22Rv1 (cell line): ENCODE measurements at regions not wholly inside any gene's neighbourhood (a gene's known extent, or its start where the extent isn't known, plus 50 kb on each side); places are given as distances from the start of the nearest gene placed in this dataset.

Experiments
- H3K27ac ChIP-seq: fragments of 450-650 bp; 2 replicates; pipeline ENCODE4 v1.5.1; 2017
- ZFX ChIP-seq: fragments of 450-650 bp; IDR thresholded peaks from 2 replicates; pipeline ENCODE4 v1.6.1; 2017; ENCODE audit warnings: antibody characterized with exemption, borderline replicate concordance
- TF ChIP-seq, protein P1 (sequence below): fragments of 450-650 bp; IDR thresholded peaks from 2 replicates; pipeline ENCODE4 v1.5.1; 2017; ENCODE audit warnings: mild to moderate bottlenecking

DNA sequence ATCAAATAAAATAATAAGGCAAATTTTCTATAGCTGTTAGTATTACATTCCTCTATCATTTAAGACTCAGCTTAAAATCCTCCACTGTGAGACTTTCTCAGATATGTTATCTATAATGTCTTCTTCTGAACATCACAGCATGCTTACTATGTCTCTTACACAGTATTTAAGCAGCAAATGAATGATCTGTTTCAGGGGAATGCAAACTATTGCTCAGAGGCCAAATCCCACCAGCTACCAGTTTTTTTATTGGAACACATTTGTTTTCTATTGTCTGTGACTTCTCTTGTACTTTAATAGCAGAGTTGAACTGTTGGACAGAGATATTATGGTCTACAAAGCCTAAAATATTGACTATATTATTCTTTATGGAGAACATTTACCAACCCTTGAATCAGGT is 59.6 kb downstream of the C3orf38 start:
- H3K27ac ChIP-seq: no peak overlapping the region

DNA sequence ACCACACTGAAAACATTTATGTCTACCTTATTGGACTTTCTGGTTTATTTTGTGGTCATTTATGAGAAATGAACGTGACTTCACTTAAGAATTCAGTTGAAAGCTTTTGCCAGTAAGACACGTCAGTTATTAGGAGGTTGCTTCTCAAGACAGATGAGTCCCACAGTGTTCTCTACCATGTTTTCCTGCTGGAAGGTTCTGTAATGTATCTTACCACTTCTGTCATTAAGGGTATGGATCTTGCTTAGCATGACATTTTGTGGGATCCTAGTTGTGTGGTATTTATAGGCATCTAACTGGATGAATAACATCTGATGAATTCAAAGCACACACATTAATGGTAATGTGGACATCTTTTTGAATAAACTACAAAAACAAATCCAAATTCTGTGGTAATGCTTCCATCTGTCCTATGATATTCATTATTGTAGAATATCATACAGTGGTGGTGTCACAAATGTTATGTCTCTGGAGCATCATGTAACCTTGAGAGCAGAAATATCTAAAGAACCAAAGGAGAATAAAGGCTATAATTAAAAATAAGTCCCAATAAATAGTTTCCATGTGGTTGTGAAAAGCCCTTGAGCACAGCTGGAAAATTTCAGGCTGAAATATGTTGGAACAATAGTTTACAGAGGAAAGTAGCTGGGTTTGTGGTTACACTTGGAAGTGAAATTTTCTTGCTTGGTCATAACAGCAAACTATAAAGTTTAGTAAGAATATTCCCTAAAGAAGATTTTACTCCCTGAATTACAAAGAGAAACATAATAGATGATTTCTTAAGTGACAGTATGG is 61.5 kb downstream of the C3orf38 start:
- no peak overlapping the region for H3K27ac ChIP-seq
- TF ChIP-seq ZFX: no peak
- TF ChIP-seq, protein P1, sequence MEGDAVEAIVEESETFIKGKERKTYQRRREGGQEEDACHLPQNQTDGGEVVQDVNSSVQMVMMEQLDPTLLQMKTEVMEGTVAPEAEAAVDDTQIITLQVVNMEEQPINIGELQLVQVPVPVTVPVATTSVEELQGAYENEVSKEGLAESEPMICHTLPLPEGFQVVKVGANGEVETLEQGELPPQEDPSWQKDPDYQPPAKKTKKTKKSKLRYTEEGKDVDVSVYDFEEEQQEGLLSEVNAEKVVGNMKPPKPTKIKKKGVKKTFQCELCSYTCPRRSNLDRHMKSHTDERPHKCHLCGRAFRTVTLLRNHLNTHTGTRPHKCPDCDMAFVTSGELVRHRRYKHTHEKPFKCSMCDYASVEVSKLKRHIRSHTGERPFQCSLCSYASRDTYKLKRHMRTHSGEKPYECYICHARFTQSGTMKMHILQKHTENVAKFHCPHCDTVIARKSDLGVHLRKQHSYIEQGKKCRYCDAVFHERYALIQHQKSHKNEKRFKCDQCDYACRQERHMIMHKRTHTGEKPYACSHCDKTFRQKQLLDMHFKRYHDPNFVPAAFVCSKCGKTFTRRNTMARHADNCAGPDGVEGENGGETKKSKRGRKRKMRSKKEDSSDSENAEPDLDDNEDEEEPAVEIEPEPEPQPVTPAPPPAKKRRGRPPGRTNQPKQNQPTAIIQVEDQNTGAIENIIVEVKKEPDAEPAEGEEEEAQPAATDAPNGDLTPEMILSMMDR: no peak

More for the DNA sequence above, 59.6 kb downstream of the C3orf38 start:
- no peak for TF ChIP-seq ZFX
- TF ChIP-seq, protein P1: no peak

- no peak overlapping the region for H3K27ac ChIP-seq
- TF ChIP-seq, protein P1: peak; percentile 84
- no peak for TF ChIP-seq ZFX
These were observed 69.5 kb downstream of the C3orf38 start for GRCh38 chr3:88219138-88219792.

DNA sequence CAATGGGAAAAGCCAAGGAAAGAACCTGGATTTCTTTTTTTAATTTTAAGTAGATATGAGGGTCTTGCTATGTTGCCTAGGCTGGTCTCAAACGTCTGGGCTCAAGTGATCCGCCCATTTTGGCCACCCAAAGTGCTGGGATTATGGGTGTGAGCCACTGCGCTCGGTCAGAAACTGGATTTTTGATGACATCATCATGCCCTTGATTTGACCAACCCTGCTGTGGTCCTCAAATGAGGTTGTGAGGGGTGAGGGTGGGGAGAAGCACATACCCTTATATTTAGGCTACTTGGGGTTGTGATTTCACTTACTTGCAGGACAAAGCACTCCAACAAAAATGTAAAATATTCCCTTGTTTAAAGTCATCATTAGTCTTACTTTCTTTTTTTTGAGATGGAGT is 70.4 kb downstream of the C3orf38 start:
- no peak for TF ChIP-seq ZFX
- H3K27ac ChIP-seq: no peak overlapping the region

- no peak for TF ChIP-seq ZFX
- TF ChIP-seq, protein P1: no peak
- H3K27ac ChIP-seq: no peak overlapping the region
These were observed 72.0 kb downstream of the C3orf38 start for GRCh38 chr3:88221726-88222125.

GRCh38 chr3:88222343-88222742 is 72.6 kb downstream of the C3orf38 start:
- TF ChIP-seq, protein P1: no peak
- TF ChIP-seq ZFX: no peak
- no peak overlapping the region for H3K27ac ChIP-seq

- no peak overlapping the region for H3K27ac ChIP-seq
- TF ChIP-seq, protein P1: no peak
- no peak for TF ChIP-seq ZFX
These were observed 75.7 kb downstream of the C3orf38 start for GRCh38 chr3:88225326-88226008.
